DOHH2 (cell line): ENCODE measurements at regions not wholly inside any gene's neighbourhood (a gene's known extent, or its start where the extent isn't known, plus 50 kb on each side); places are given as distances from the start of the nearest gene placed in this dataset.

Experiments
- EZH2phosphoT487 ChIP-seq: fragments of 200-600 bp; sonication (generic); IDR thresholded peaks from 2 replicates; pipeline ENCODE4 v1.6.1; 2017; ENCODE audit warnings: borderline replicate concordance, mild to moderate bottlenecking, antibody characterized with exemption, low read length, moderate library complexity, mixed read lengths
- TF ChIP-seq, protein P1 (sequence below): fragments of 200-600 bp; sonication (generic); IDR thresholded peaks from one replicate; pipeline ENCODE4 v1.5.1; 2014; ENCODE audit warnings: antibody characterized with exemption, mild to moderate bottlenecking, low read depth, low read length; ENCODE audit not compliant: poor library complexity, severe bottlenecking

DNA sequence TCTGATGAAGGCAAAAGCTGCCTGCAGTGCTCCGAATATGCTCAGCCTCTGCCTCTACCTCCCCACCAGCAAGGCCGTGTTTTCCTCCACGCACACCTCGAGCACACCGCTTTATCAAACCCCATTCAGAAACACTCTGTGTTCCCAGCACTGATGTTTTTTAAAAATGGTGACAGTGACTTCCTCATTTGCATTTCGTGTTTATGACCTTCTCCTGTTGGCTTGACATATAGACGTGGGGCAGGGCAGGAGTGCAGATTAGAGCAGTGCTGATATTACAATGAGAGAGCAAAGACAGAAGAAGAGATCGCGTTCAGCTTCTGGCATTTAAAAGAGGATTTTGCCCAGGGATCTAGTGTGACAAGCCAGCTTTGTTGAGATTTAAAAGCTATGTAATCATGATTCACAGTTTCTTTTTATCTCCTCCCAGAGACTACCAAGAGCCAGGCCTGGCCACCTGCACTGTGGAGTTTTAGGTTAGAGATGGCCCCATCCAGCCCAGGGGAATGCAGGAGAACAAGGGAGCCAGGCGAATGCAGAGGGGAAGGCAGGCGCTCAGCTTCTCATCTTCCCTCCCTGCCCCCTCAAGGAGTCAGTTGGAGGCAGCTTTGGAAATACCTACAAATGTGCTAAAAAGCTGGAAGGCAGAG is 61.5 kb upstream of the NEDD4L start:
- TF ChIP-seq, protein P1, sequence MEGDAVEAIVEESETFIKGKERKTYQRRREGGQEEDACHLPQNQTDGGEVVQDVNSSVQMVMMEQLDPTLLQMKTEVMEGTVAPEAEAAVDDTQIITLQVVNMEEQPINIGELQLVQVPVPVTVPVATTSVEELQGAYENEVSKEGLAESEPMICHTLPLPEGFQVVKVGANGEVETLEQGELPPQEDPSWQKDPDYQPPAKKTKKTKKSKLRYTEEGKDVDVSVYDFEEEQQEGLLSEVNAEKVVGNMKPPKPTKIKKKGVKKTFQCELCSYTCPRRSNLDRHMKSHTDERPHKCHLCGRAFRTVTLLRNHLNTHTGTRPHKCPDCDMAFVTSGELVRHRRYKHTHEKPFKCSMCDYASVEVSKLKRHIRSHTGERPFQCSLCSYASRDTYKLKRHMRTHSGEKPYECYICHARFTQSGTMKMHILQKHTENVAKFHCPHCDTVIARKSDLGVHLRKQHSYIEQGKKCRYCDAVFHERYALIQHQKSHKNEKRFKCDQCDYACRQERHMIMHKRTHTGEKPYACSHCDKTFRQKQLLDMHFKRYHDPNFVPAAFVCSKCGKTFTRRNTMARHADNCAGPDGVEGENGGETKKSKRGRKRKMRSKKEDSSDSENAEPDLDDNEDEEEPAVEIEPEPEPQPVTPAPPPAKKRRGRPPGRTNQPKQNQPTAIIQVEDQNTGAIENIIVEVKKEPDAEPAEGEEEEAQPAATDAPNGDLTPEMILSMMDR = no peak
- TF ChIP-seq EZH2phosphoT487 = no peak
